GM21447 (cell line): ENCODE measurements at regions not wholly inside any gene's neighbourhood (a gene's known extent, or its start where the extent isn't known, plus 50 kb on each side); places are given as distances from the start of the nearest gene placed in this dataset.

Experiments used
- ATAC-seq: cut with Tn5 transposase; IDR thresholded peaks from one replicate; pipeline ENCODE4 v1.9.1; 2021; ENCODE audit not compliant: unreplicated experiment

- no peak for ATAC-seq
These were observed 109.2 kb upstream of the DRD2 start for GRCh38 chr11:113584371-113584770.

- ATAC-seq = no peak
These were observed 106.5 kb upstream of the DRD2 start for GRCh38 chr11:113581713-113582112.

- ATAC-seq = no peak
These were observed 104.2 kb upstream of the DRD2 start for GRCh38 chr11:113579292-113579940.

- ATAC-seq = no peak
These were observed 103.6 kb upstream of the DRD2 start for GRCh38 chr11:113578715-113579250.

- ATAC-seq = no peak
These were observed 102.8 kb upstream of the DRD2 start for GRCh38 chr11:113578033-113578380.

- ATAC-seq = no peak
These were observed 102.3 kb upstream of the DRD2 start for GRCh38 chr11:113577356-113578032.

- no peak for ATAC-seq
These were observed 99.4 kb upstream of the DRD2 start for GRCh38 chr11:113574586-113574985.

GRCh38 chr11:113574171-113574570, 99.0 kb upstream of the DRD2 start:
- ATAC-seq = no peak

GRCh38 chr11:113572136-113572735, 97.0 kb upstream of the DRD2 start:
- ATAC-seq = no peak

- no peak for ATAC-seq
These were observed 96.3 kb upstream of the DRD2 start for GRCh38 chr11:113571531-113571930.

- ATAC-seq = no peak
These were observed 95.7 kb upstream of the DRD2 start for GRCh38 chr11:113570906-113571305.

- ATAC-seq = no peak
These were observed 94.2 kb upstream of the DRD2 start for GRCh38 chr11:113569391-113569790.

- no peak for ATAC-seq
These were observed 93.4 kb upstream of the DRD2 start for GRCh38 chr11:113568566-113568965.

GRCh38 chr11:113567867-113568544, 92.8 kb upstream of the DRD2 start:
- no peak for ATAC-seq

GRCh38 chr11:113567097-113567496, 91.9 kb upstream of the DRD2 start:
- ATAC-seq = no peak

- ATAC-seq = no peak
These were observed 89.4 kb upstream of the DRD2 start for GRCh38 chr11:113564527-113565130.

- ATAC-seq = no peak
These were observed 88.7 kb upstream of the DRD2 start for GRCh38 chr11:113563766-113564526.

- no peak for ATAC-seq
These were observed 87.8 kb upstream of the DRD2 start for GRCh38 chr11:113562981-113563461.

GRCh38 chr11:113562576-113562975, 87.4 kb upstream of the DRD2 start:
- no peak for ATAC-seq

GRCh38 chr11:113557926-113558325, 82.7 kb upstream of the DRD2 start:
- ATAC-seq = no peak
